ENCODE measurements at regions not wholly inside any gene's neighbourhood (a gene's known extent, or its start where the extent isn't known, plus 50 kb on each side); places are given as distances from the start of the nearest gene placed in this dataset.

- TF ChIP-seq ZBTB33 (IDR thresholded peaks at IDR 0.05) (no peak), EGR1 (IDR thresholded peaks at IDR 0.05; ENCODE audit: low read depth in 2 of 2) (no peak), RAD21 (IDR thresholded peaks at IDR 0.05) (no peak), HNF4G (IDR thresholded peaks at IDR 0.05) (no peak)
These were observed 1804.6 kb downstream of the MAT2B start (continued) for GRCh38 chr5:165310031-165310430.

GRCh38 chr5:165321912-165322311, 1816.5 kb downstream of the MAT2B start:
- Histone ChIP-seq H3K4me1 (ENCODE audit: control insufficient read depth in 4 of 4, insufficient read depth in 4 of 4, low read length in 3 of 4) (no peaks in the 10 kb centered on the region), H3K9ac (ENCODE audit: low read depth in 1 of 2, low read length in 2 of 2) (no peak overlapping the region), H3K4me3 (ENCODE audit: low read depth in 1 of 3, low read length in 3 of 3) (no peak overlapping the region), H3K27me3 (ENCODE audit: control insufficient read depth in 4 of 4, insufficient read depth in 4 of 4, low read length in 3 of 4) (no peaks in the 10 kb centered on the region), H3K27ac (ENCODE audit: low read depth in 1 of 2, low read length in 2 of 2) (no peak overlapping the region), H3K36me3 (ENCODE audit: control insufficient read depth in 4 of 4, insufficient read depth in 3 of 4, low read depth in 1 of 4, low read length in 3 of 4) (no peaks in the 10 kb centered on the region), H3K9me3 (ENCODE audit: control insufficient read depth in 4 of 4, low read length in 3 of 4) (no peaks in the 10 kb centered on the region)
- TF ChIP-seq CTCF (IDR thresholded peaks at IDR 0.05; ENCODE audit: low read depth, low read length, missing input control), result no peak
- no peak for TF ChIP-seq REST (IDR thresholded peaks at IDR 0.05)
- no peak for TF ChIP-seq FOXA2 (IDR thresholded peaks at IDR 0.05)
- TF ChIP-seq RAD21 (IDR thresholded peaks at IDR 0.05), result no peak
- no peak for TF ChIP-seq HNF4A (conservative IDR thresholded peaks at IDR 0.05)
- no peak for TF ChIP-seq SP1 (IDR thresholded peaks at IDR 0.05)
- TF ChIP-seq NR2F2 (IDR thresholded peaks at IDR 0.05), result no peak
- DNase-seq (ENCODE audit: low spot score), result no peak
- WGBS, result 57% methylated on average over 4 of the region's 4 CpGs

GRCh38 chr5:165325221-165325620, 1819.8 kb downstream of the MAT2B start:
- no peaks in the 10 kb centered on the region for H3K36me3 ChIP-seq (ENCODE audit: control insufficient read depth in 4 of 4, insufficient read depth in 3 of 4, low read depth in 1 of 4, low read length in 3 of 4)
- no peaks in the 10 kb centered on the region for H3K27me3 ChIP-seq (ENCODE audit: control insufficient read depth in 4 of 4, insufficient read depth in 4 of 4, low read length in 3 of 4)
- no peak overlapping the region for H3K27ac ChIP-seq (ENCODE audit: low read depth in 1 of 2, low read length in 2 of 2)
- no peak overlapping the region for H3K4me3 ChIP-seq (ENCODE audit: low read depth in 1 of 3, low read length in 3 of 3)
- no peaks in the 10 kb centered on the region for H3K4me1 ChIP-seq (ENCODE audit: control insufficient read depth in 4 of 4, insufficient read depth in 4 of 4, low read length in 3 of 4)
- H3K9me3 ChIP-seq (ENCODE audit: control insufficient read depth in 4 of 4, low read length in 3 of 4), result no peaks in the 10 kb centered on the region
- no peak overlapping the region for H3K9ac ChIP-seq (ENCODE audit: low read depth in 1 of 2, low read length in 2 of 2)
- WGBS, result 86% methylated on average over 1 of the region's 1 CpG
- DNase-seq (ENCODE audit: low spot score), result no peak
- TF ChIP-seq RXRA (IDR thresholded peaks at IDR 0.05), result no peak
- no peak for TF ChIP-seq ZBTB33 (IDR thresholded peaks at IDR 0.05)
- TF ChIP-seq SP1 (IDR thresholded peaks at IDR 0.05), result no peak
- no peak for TF ChIP-seq TAF1 (conservative IDR thresholded peaks at IDR 0.05)
- no peak for TF ChIP-seq NR2F2 (IDR thresholded peaks at IDR 0.05)
- TF ChIP-seq HNF4A (conservative IDR thresholded peaks at IDR 0.05), result no peak
- TF ChIP-seq MAX (IDR thresholded peaks at IDR 0.05), result no peak
- TF ChIP-seq ATF3 (IDR thresholded peaks at IDR 0.05), result no peak
- no peak for TF ChIP-seq EGR1 (IDR thresholded peaks at IDR 0.05; ENCODE audit: low read depth in 2 of 2)
- no peak for TF ChIP-seq HNF4G (IDR thresholded peaks at IDR 0.05)
- no peak for TF ChIP-seq CTCF (IDR thresholded peaks at IDR 0.05; ENCODE audit: low read depth, low read length, missing input control)
- no peak for TF ChIP-seq RAD21 (IDR thresholded peaks at IDR 0.05)
- TF ChIP-seq YY1 (IDR thresholded peaks at IDR 0.05), result no peak
- TF ChIP-seq FOXA1 (IDR thresholded peaks at IDR 0.05), result no peak
- no peak for TF ChIP-seq FOXA2 (IDR thresholded peaks at IDR 0.05)

Data from liver (tissue), 8 donors.